Thoracic aorta (tissue), 2 donors: ENCODE measurements at regions not wholly inside any gene's neighbourhood (a gene's known extent, or its start where the extent isn't known, plus 50 kb on each side); places are given as distances from the start of the nearest gene placed in this dataset.

Experiments
- ATAC-seq: fragments of 150-250 bp; one replicate; pipeline ENCODE4 v1.8.0; 2017; ENCODE audit warnings: low read depth; ENCODE audit not compliant: insufficient number of reproducible peaks, low FRiP score
- DNase-seq: peaks from one replicate; pipeline ENCODE4 v3.0.0-alpha.2; 2020; ENCODE audit warnings: low spot score
- H3K27ac ChIP-seq, 2 donors: fragments of 200-600 bp; sonication (generic); 1 replicate in 1 of 2; 2 replicates in 1 of 2; pipeline ENCODE4 v1.5.1; 2016; ENCODE audit warnings: mild to moderate bottlenecking in 2 of 2, moderate library complexity in 2 of 2
- H3K27me3 ChIP-seq: fragments of 200-600 bp; sonication (generic); replicated peaks from 2 replicates; pipeline ENCODE4 v1.6.0; 2016; ENCODE audit warnings: mild to moderate bottlenecking; ENCODE audit not compliant: insufficient read depth
- H3K36me3 ChIP-seq: fragments of 200-600 bp; sonication (generic); one replicate; pipeline ENCODE4 v1.5.1; 2016
- H3K4me1 ChIP-seq, 2 donors: fragments of 200-600 bp; sonication (generic); 1 replicate in 1 of 2; 2 replicates in 1 of 2; pipeline versions ENCODE4 v1.5.1 to v1.6.0; 2016; ENCODE audit warnings: low read depth in 2 of 2, mild to moderate bottlenecking in 1 of 2; ENCODE audit not compliant: control insufficient read depth in 1 of 2
- H3K4me3 ChIP-seq: fragments of 200-600 bp; sonication (generic); 2 replicates; pipeline ENCODE4 v1.5.1; 2016; ENCODE audit warnings: mild to moderate bottlenecking
- H3K9me3 ChIP-seq: fragments of 200-600 bp; sonication (generic); 2 replicates; pipeline ENCODE4 v1.5.1; 2016
- TF ChIP-seq, protein P1 (sequence below): fragments of 200-600 bp; sonication (generic); IDR thresholded peaks from one replicate; pipeline ENCODE4 v1.5.1; 2019; ENCODE audit warnings: antibody characterized with exemption

DNA sequence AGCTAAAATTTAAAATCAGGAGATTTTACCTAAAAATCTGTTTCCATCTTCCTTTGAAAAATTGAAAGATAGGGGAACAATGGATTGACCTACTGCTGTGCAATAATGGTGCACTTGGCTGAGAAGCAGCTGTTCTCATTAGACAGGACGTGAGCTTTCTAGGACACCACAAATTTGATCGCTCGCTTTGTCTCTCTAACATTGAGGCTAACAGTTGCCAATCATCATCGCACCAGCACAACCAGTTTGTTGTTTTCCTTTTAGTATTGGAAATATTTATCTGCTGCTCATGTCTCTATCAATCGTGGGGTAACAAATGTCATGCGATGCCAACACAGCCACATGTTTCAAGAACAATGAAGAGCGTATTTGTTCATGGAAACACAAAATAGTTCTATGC, 228.8 kb upstream of the P2RY1 start:
- Histone ChIP-seq H3K9me3 (peaks cover 3% of the 10 kb centered on the region), H3K4me3 (no peak overlapping the region), H3K27me3 (no peaks in the 10 kb centered on the region), H3K4me1 (no peaks in the 10 kb centered on the region), H3K27ac (no peak overlapping the region), H3K36me3 (no peaks in the 10 kb centered on the region)
- DNase-seq: no peak
- ATAC-seq: no peak
- TF ChIP-seq, protein P1, sequence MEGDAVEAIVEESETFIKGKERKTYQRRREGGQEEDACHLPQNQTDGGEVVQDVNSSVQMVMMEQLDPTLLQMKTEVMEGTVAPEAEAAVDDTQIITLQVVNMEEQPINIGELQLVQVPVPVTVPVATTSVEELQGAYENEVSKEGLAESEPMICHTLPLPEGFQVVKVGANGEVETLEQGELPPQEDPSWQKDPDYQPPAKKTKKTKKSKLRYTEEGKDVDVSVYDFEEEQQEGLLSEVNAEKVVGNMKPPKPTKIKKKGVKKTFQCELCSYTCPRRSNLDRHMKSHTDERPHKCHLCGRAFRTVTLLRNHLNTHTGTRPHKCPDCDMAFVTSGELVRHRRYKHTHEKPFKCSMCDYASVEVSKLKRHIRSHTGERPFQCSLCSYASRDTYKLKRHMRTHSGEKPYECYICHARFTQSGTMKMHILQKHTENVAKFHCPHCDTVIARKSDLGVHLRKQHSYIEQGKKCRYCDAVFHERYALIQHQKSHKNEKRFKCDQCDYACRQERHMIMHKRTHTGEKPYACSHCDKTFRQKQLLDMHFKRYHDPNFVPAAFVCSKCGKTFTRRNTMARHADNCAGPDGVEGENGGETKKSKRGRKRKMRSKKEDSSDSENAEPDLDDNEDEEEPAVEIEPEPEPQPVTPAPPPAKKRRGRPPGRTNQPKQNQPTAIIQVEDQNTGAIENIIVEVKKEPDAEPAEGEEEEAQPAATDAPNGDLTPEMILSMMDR: no peak

DNA sequence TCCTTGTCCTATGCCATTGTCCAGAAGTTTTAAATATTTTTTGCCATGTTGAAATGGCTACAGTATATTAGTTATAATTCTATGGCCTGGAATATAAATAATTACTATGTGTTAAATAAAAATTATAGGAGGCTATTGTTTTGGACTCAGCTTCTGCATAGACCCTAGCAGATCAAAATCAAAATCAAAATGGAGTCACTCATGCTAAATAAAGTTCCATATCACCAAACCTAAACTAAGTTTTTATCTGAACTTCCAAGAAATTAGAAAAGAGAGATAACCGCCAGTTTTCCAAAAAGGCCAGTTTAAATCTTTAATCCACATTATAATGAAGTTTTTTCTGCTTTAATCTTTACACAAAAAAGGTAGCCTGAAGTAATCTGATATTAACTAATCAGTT, 227.8 kb upstream of the P2RY1 start:
- no peak for ATAC-seq
- Histone ChIP-seq H3K36me3 (no peaks in the 10 kb centered on the region), H3K27ac (no peak overlapping the region), H3K4me1 (peaks cover 0 to 7% of the 10 kb centered on the region in 2 donors), H3K27me3 (no peaks in the 10 kb centered on the region), H3K4me3 (no peak overlapping the region), H3K9me3 (peaks cover 3% of the 10 kb centered on the region)
- no peak for DNase-seq
- TF ChIP-seq, protein P1: no peak

DNA sequence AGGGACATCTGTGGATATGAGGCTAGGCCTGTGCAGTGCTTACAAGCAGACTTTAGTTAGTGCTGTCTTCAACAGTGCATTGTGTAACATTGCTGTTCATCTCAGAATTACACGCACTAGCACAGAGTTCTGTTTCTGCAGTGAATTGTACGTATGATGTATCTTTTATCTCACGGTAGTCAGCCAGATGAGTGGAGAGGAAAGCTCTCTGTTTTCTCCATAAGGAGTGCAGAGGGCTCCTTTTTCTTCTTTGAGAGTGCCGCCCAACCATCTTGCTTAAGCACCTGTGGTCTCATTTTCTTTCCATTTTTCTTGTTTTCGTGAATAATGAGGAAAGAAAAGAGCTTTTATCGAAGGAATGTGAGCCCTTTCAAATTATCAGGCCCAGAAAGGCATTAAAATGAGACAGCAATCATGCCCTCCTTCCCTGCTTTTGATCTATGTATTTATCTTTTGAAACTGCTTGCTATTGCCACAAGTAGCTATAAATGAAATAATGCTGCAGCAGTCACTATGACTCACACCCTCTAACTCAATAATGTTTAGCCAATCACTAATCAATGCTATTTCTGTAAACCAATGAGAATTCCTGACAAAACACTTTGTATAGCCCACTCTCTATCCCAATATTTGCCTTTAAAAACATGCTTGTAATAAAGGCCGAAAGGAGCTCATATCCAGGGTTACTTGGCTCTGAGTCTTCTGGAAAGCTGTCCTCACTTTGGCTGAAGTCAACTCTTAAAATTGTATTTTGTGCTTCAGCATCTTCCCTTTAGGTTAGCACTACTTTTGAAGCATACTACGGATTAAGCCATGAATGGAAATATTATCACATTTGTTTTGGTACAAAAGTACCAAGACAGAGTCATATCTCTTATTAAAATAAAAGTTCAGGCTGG, 226.0 kb upstream of the P2RY1 start:
- Histone ChIP-seq H3K27ac (no peak overlapping the region), H3K36me3 (no peaks in the 10 kb centered on the region), H3K27me3 (no peaks in the 10 kb centered on the region), H3K9me3 (no peaks in the 10 kb centered on the region), H3K4me1 (peaks cover 0 to 7% of the 10 kb centered on the region in 2 donors), H3K4me3 (no peak overlapping the region)
- DNase-seq (no peak), ATAC-seq (no peak)
- TF ChIP-seq, protein P1: no peak

DNA sequence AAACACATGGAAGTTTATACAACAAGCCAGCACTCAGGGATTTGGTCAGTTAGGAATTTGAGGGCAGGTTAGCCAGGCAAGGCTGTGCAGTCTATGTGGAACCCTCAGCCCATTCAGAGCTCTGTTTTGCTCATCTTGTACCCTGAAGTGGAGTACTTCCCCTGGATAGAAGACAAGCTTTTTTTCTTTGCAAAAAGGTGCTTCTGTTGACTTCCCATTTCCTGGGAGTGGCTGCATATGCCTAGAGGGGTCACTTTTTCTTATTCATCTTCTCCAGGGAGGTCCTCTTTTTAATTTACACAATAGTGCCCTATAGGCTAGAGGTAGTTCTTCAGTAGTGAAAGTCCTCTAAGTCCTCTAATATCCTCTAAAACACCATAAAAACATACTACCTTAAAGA, 225.0 kb upstream of the P2RY1 start:
- Histone ChIP-seq H3K36me3 (no peaks in the 10 kb centered on the region), H3K27ac (no peak overlapping the region), H3K4me1 (peaks cover 0 to 7% of the 10 kb centered on the region in 2 donors), H3K4me3 (no peak overlapping the region), H3K9me3 (no peaks in the 10 kb centered on the region), H3K27me3 (no peaks in the 10 kb centered on the region)
- no peak for DNase-seq
- TF ChIP-seq, protein P1: no peak
- no peak for ATAC-seq

DNA sequence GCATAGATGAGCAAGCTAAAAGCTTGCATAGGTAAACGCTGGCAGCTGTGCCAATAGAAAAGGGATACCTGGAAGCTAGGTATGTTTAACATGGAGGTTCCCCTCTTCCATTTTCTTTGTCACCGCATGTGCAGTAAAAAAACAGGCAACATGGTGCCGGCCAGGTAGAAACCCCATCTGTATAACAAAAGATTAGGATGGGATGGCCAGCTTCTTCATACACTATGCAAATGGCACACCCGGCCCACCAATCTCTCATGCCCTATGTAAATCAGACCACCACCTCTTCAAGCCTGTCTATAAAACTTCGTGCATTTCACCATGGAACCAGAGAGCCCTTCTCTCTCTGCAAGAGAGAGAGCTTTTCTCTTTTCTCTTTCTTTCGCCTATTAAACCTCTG, 224.3 kb upstream of the P2RY1 start:
- no peak for DNase-seq
- Histone ChIP-seq H3K27me3 (no peaks in the 10 kb centered on the region), H3K36me3 (no peaks in the 10 kb centered on the region), H3K4me3 (no peak overlapping the region), H3K4me1 (peaks cover 0 to 7% of the 10 kb centered on the region in 2 donors), H3K9me3 (no peaks in the 10 kb centered on the region), H3K27ac (no peak overlapping the region)
- TF ChIP-seq, protein P1: no peak
- no peak for ATAC-seq
